HG02970 (cell line): ENCODE measurements at regions not wholly inside any gene's neighbourhood (a gene's known extent, or its start where the extent isn't known, plus 50 kb on each side); places are given as distances from the start of the nearest gene placed in this dataset.

Source experiments
- ATAC-seq: cut with Tn5 transposase; IDR thresholded peaks from one replicate; pipeline ENCODE4 v1.9.1; 2021; ENCODE audit warnings: mild to moderate bottlenecking, moderate library complexity, moderate number of reproducible peaks; ENCODE audit not compliant: unreplicated experiment, low FRiP score

GRCh38 chr13:33945477-33945876 is 127.5 kb downstream of the RFC3 start:
- no peak for ATAC-seq

DNA sequence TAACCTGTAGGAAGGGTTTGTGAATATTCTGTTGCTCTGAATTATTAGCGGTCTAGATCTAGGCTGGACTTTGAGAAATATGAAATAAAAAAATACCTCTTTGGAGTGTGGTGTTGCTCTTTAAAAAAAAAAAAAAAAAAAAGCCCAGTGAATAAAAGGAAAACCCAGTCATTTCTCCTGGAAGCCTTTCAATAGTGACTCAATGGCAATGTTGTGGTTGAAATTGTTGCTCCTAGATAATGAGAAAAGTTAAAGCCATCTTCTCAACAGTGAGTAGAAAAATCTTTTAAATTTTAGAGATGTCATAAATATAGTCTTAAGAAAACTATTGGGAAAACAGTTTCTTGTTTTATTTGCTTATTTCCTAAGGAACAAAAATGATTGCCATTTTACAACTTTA is 135.3 kb downstream of the RFC3 start:
- ATAC-seq: no peak

GRCh38 chr13:33953781-33954180 is 135.8 kb downstream of the RFC3 start:
- no peak for ATAC-seq

DNA sequence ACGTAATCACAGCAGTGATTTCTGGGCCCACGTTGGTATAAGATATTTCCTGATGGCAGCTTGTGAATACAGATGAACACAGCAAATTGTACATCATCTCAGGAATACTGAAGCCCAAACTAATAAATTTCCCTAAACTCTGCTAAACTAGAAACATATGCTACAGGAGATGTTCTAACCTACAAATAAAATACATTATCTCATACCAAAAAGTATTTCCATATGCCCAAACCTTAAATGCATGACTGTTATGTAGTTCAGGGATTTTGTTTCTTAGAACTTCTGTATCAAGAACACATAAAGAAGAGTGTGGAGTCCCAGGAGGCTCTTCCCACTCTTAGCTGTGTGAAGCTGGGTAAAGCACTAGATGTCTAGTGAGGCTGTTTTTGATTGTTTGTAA is 138.4 kb downstream of the RFC3 start:
- no peak for ATAC-seq

GRCh38 chr13:33957497-33957905 is 139.6 kb downstream of the RFC3 start:
- ATAC-seq: no peak

GRCh38 chr13:33958964-33959363 is 141.0 kb downstream of the RFC3 start:
- no peak for ATAC-seq

DNA sequence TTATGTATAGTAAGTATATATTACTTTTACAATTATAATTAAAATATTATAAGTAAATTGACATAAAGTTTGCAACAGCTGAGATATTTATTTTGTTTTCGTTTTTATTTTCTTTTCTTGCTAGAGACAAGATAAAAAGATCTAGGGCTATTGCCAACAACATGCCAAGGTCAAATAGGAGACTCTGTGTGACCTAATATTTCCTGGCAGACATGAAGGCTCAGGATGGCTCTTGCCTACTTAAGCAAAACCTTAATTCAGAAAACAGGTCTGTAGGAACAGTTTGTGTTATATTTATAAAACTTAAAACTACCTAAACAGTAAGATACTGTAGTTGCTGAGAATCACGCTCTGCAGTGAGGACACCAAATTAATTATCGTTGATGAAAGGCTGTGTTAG is 145.2 kb downstream of the RFC3 start:
- ATAC-seq: no peak

DNA sequence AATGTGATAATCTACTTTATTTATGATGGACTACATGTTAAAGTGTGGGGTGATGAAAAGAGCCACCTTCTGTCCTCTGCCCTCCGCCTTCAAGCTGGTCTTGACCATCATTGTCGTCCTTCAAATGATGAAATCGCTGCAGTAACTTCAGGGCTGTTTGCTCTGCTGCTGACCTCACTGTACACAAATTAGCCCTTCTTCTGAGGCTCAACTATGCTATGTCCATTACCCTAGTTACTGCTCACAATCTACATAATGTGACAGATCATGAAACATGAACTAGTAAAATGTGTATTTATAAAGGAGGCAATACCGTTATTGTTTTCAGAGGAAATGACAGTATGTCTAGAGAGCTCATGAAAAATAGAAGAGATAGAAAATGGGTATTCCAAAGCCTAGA is 145.9 kb downstream of the RFC3 start:
- ATAC-seq: no peak

GRCh38 chr13:33968520-33969507 is 150.9 kb downstream of the RFC3 start:
- no peak for ATAC-seq

DNA sequence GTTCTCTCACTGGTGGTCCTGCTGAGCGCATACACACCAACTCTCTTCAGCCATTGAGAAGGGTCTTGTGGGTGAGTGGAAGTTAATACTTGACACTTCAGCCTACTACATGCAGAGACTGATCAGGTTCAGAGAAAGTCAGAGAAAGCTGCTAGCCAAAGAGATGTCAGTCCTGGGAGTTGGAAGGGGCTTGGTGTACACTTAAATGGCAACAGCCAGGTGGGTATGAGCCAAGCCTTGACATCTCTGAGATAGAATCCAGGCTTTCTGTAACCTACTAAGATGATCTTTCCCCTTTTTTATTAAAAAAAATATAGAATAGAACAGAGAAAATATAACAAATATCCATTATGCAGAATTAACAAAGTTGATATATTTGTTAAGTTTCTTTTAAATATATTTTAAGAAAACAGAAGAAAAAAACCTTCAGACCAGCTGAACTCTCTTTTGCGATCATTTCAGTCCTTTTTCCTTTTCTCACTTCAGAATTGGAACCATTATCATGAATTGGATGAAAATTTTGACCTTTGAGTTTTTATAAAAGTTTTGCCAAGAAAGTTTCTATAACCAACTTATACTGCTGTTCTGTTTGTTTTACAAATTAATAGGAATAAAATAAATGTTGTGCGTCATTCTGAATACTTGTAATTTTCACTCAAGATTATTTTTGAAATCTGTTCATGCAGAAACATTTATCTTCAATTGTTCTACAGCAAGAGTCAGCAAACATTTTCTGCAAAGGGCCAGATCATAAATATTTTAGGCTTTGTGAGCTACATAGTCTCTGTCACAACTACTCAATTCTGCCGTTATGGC is 153.0 kb downstream of the RFC3 start:
- ATAC-seq: no peak

GRCh38 chr13:33971562-33971819 is 153.5 kb downstream of the RFC3 start:
- no peak for ATAC-seq

DNA sequence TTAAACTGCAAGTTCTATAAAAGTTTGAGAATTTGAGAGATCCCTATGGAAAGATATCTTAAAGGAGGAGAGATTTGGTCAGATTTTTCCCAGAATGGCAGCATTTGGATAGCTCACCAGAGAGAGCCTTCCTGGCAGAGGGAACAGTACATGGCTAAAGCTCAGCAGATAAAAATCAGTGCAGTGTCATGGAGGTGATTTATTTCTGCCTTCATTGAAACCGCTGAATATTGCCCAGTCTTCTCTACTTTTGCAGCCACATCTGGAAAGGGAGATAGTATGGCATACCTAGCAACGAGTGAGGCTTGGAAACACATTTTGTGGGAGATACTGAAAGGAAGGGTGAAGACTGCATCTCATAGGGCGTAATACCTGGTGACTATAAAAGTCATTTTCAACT is 155.2 kb downstream of the RFC3 start:
- ATAC-seq: no peak

DNA sequence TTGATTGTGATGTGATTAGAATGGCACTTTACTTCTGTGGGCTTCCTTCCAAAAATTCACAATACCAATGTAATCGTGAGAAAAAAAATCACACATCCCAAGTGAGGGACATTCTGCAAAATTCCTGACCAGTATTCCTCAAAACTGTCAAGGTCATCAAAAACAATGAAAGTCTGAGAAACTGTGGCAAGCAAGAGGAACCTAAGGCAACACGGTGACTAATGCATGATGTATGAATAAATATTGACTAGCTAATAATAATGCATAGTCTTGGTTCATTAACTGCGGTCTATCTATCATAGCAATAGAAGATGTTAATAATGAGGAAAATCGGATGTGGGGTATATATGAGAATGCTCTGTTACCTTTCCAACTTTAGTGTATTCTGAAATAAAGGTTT is 159.0 kb downstream of the RFC3 start:
- no peak for ATAC-seq

DNA sequence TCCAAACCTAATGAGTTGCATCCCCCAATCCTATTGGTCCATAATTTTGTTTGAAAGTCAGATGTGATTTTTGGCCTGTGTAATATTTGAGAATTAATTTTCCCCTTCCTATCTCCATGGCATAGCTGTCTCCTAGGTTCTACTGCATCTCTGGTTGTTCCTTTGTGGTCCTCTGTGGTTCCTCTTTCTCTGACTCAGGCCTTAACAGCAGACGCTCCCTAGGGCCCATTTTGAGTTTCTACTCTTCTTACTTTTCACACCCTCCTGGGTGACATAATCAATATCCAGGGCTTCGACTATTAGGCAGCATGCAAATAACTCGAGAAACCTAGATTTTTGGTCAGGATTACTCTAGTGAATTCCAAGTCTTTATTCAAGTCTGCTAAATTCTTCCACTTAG is 160.7 kb downstream of the RFC3 start:
- no peak for ATAC-seq

DNA sequence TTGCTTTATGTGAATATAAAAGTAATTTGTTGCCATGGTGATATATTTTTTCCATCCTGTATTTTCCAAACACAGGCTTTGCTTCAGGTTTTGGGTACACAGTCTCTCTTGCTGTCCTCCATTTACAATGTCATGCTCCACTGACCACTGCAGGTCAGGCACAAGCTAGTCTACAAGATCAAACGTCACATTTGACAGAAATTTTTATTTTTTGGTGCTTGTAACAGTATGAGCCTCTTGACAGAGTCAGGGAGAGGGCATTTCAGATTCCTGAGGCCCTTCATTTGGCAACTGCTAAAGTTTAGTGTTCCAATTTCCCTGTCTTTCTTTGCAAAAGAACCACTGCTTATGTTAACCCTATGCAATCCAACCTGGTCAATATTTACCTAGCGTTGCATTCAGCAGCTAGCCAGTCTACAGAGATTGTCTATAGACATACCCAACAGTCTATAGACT is 175.0 kb downstream of the RFC3 start:
- ATAC-seq: no peak

GRCh38 chr13:33994198-33994597 is 176.2 kb downstream of the RFC3 start:
- no peak for ATAC-seq

- no peak for ATAC-seq
Measured at GRCh38 chr13:33994826-33995502, 177.0 kb downstream of the RFC3 start.

- ATAC-seq: no peak
Measured at GRCh38 chr13:33996636-33997035, 178.7 kb downstream of the RFC3 start.

DNA sequence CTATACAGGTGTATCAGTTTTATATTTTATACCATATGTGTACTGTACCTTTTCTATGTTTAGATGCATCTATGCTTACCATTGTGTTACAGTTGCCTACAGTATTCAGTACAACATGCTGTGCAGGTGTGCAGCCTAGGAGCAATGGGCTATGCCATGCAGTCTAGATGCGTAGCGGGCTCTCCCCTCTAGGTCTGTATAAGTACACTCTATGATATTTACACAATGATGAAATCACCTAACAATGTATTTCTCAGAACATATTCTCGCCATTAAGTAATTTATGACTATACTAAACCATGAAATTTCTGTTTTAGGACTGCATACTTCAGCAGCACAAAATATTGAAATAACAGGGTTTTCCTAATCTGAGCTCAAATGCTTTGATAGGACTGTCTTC is 179.6 kb downstream of the RFC3 start:
- ATAC-seq: no peak

- ATAC-seq: no peak
Measured at GRCh38 chr13:33999811-34000605, 182.1 kb downstream of the RFC3 start.
